Prostate gland (tissue), 2 donors: ENCODE measurements at regions not wholly inside any gene's neighbourhood (a gene's known extent, or its start where the extent isn't known, plus 50 kb on each side); places are given as distances from the start of the nearest gene placed in this dataset.

Source experiments
- DNase-seq: peaks from one replicate; pipeline ENCODE4 v3.0.0-alpha.2; 2019; ENCODE audit warnings: low spot score
- H3K27ac ChIP-seq, 2 donors: fragments of 200-600 bp; sonication (generic); 2 replicates each; pipeline ENCODE4 v1.5.1; 2017 to 2019
- H3K27me3 ChIP-seq: fragments of 200-600 bp; sonication (generic); replicated peaks from 2 replicates; pipeline ENCODE4 v1.5.1; 2019; ENCODE audit not compliant: insufficient read depth
- H3K36me3 ChIP-seq, 2 donors: fragments of 200-600 bp; sonication (generic); 1 replicate in 1 of 2; 2 replicates in 1 of 2; pipeline versions ENCODE4 v1.5.1 to v1.8.1; 2017 to 2019
- H3K4me1 ChIP-seq: fragments of 200-600 bp; sonication (generic); replicated peaks from 2 replicates; pipeline ENCODE4 v1.5.1; 2019
- H3K4me3 ChIP-seq, 2 donors: fragments of 200-600 bp; sonication (generic); 2 replicates each; pipeline ENCODE4 v1.5.1; 2017 to 2019
- H3K9me3 ChIP-seq: fragments of 200-600 bp; sonication (generic); 2 replicates; pipeline ENCODE4 v1.5.1; 2017
- POLR2A ChIP-seq: fragments of 450-650 bp; IDR thresholded peaks from one replicate; pipeline ENCODE4 v1.6.1; 2016; ENCODE audit warnings: antibody characterized with exemption, mild to moderate bottlenecking
- POLR2AphosphoS5 ChIP-seq: sonication (generic); formaldehyde crosslinking; IDR thresholded peaks from one replicate; pipeline ENCODE4 v1.6.1; 2017; ENCODE audit warnings: antibody characterized with exemption
- WGBS: methylation state at CpG from one replicate; pipeline ENCODE4 v1.1.5; 2018; 5-methylcytosine and 5-hydroxymethylcytosine counted together
- intact Hi-C: fragments of 100-400 bp; cut with DNase I; formaldehyde crosslinking; loops from one replicate; pipeline ENCODE4 v1.14.2; 2022
- TF ChIP-seq, protein P1 (sequence below), 4 experiments: fragments of 200-600 bp in 2 of 4; fragments of 450-650 bp in 2 of 4; sonication (generic) in 2 of 4; IDR thresholded peaks; 1 replicate in 3 of 4; 2 replicates in 1 of 4; pipeline ENCODE4 v1.5.1; 2016 to 2019; ENCODE audit warnings: antibody characterized with exemption in 4 of 4, mild to moderate bottlenecking in 2 of 4, moderate library complexity in 2 of 4

DNA sequence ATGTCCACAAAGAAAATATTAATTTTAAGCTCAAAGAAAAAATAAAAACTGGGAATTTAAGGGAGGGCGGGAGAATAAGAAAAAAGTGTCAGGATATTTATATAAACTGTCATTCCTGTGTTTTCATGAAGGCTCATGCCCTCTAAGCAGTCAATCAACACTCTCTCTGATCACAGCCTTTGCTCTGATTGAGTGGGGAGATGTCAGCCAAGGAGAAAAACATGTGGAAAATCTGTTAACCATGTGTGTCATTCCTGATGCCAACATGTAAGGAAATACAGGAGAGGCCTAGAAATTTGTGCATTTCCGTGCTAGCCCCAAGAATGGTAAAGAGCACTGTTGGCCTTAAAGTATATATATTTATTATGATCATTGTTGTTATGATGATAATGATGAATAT, 137.9 kb upstream of the IRX5 start:
- Histone ChIP-seq H3K9me3 (no peaks in the 10 kb centered on the region), H3K4me3 (no peak overlapping the region), H3K36me3 (no peaks in the 10 kb centered on the region), H3K27me3 (peaks cover 2% of the 10 kb centered on the region), H3K27ac (no peak overlapping the region), H3K4me1 (no peaks in the 10 kb centered on the region)
- no peak for TF ChIP-seq POLR2AphosphoS5
- TF ChIP-seq, protein P1, sequence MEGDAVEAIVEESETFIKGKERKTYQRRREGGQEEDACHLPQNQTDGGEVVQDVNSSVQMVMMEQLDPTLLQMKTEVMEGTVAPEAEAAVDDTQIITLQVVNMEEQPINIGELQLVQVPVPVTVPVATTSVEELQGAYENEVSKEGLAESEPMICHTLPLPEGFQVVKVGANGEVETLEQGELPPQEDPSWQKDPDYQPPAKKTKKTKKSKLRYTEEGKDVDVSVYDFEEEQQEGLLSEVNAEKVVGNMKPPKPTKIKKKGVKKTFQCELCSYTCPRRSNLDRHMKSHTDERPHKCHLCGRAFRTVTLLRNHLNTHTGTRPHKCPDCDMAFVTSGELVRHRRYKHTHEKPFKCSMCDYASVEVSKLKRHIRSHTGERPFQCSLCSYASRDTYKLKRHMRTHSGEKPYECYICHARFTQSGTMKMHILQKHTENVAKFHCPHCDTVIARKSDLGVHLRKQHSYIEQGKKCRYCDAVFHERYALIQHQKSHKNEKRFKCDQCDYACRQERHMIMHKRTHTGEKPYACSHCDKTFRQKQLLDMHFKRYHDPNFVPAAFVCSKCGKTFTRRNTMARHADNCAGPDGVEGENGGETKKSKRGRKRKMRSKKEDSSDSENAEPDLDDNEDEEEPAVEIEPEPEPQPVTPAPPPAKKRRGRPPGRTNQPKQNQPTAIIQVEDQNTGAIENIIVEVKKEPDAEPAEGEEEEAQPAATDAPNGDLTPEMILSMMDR (IDR thresholded peaks at IDR 0.05): no peak
- no peak for TF ChIP-seq POLR2A
- 81% methylated on average over 2 of the region's 2 CpGs for WGBS
- intact Hi-C loops: no loop called here
- no peak for DNase-seq

DNA sequence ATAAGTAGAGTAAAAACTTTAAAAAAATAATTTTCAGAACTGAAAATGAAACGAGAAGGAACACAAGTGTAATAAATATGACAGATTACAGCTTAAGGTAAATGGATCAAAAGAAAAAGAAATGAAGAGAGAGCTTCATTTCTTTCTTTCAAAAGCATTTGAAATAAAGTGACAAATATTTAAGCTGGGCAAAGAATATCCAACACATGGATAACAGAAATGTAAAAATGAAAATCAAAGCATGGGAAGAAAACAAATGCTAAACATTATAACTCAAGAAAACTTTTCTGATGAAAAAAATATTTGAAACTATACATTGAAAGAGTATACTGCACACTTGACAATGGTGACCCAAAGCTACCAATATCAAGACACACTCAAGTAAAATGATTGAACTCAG, 143.6 kb upstream of the IRX5 start:
- 82% methylated on average over 1 of the region's 1 CpG for WGBS
- Histone ChIP-seq H3K4me3 (no peak overlapping the region), H3K36me3 (no peaks in the 10 kb centered on the region), H3K27me3 (peaks cover 2% of the 10 kb centered on the region), H3K4me1 (no peaks in the 10 kb centered on the region), H3K9me3 (no peaks in the 10 kb centered on the region), H3K27ac (no peak overlapping the region)
- TF ChIP-seq, protein P1 (IDR thresholded peaks at IDR 0.05): no peak
- TF ChIP-seq POLR2AphosphoS5 (no peak), POLR2A (no peak)
- intact Hi-C loops: no loop called here
- no peak for DNase-seq

DNA sequence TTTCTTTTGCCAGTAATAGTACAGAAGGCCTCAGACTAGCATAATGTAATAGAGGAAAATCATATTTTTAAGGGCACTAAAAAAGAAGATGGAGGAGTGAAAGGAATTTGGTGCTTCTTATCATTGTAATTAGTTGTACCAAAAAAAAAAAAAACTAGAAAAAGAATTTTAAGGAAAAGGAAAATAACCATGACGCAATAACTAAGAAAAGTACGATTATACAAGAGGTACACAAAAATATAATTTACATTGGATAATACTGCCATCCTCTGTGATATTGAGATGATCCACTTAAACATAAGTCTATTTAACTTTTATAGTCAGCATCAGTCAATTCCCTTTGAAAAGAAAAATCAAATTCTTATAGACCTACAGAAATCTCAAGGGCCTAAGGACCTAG, 146.7 kb upstream of the IRX5 start:
- Histone ChIP-seq H3K27me3 (no peaks in the 10 kb centered on the region), H3K27ac (no peak overlapping the region), H3K4me3 (no peak overlapping the region), H3K4me1 (no peaks in the 10 kb centered on the region), H3K9me3 (no peaks in the 10 kb centered on the region), H3K36me3 (no peaks in the 10 kb centered on the region)
- 95% methylated on average over 2 of the region's 2 CpGs for WGBS
- TF ChIP-seq POLR2A (no peak), POLR2AphosphoS5 (no peak)
- TF ChIP-seq, protein P1 (IDR thresholded peaks at IDR 0.05): no peak
- intact Hi-C loops: no loop called here
- no peak for DNase-seq

DNA sequence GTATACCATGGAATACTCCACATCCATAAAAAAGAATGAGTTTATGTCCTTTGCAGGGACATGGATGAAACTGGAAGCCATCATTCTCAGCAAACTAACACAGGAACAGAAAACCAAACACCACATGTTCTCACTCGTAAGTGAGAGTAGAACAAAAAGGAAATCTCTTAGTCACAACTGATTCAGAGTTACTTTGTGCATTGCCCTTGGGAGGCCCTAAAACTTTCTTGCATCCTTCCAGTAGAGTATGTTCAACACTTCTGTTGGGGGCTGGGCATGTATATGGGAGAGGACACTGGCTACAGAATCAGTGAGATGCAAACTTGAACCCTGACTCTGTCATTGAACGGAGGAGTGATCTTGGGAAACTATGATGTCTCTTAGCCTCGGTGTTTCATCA, 147.4 kb upstream of the IRX5 start:
- no peaks in the 10 kb centered on the region for H3K27me3 ChIP-seq
- TF ChIP-seq, protein P1 (IDR thresholded peaks at IDR 0.05): no peak
- TF ChIP-seq POLR2A: no peak
- TF ChIP-seq POLR2AphosphoS5: no peak
- H3K4me3 ChIP-seq: no peak overlapping the region
- H3K27ac ChIP-seq: no peak overlapping the region
- no peak for DNase-seq
- no peaks in the 10 kb centered on the region for H3K9me3 ChIP-seq
- no peaks in the 10 kb centered on the region for H3K36me3 ChIP-seq
- WGBS: 88% methylated on average over 3 of the region's 3 CpGs
- intact Hi-C loops: no loop called here
- H3K4me1 ChIP-seq: no peaks in the 10 kb centered on the region

DNA sequence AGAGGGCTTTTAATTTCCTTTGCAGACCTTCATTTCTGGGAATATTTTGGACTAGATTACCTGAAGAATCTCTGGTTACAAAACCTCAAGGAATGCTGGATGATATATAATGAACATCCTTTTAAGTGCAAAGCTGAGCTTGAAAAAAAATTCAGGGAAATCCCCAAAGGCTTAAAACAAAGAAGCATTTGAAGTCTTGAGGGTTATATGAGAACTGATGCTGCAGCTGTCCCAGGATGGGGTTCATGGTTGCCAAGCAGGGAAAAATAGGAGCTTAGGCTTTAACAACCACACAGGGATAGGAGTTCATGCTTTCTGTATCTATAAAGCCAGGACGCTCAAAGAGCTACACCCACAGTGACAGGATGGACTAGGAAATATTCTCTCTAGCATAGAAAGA, 150.4 kb upstream of the IRX5 start:
- H3K27ac ChIP-seq: no peak overlapping the region
- no peak for DNase-seq
- no peaks in the 10 kb centered on the region for H3K9me3 ChIP-seq
- H3K36me3 ChIP-seq: no peaks in the 10 kb centered on the region
- no peak overlapping the region for H3K4me3 ChIP-seq
- H3K27me3 ChIP-seq: no peaks in the 10 kb centered on the region
- no peak for TF ChIP-seq POLR2AphosphoS5
- TF ChIP-seq POLR2A: no peak
- TF ChIP-seq, protein P1 (IDR thresholded peaks at IDR 0.05): no peak
- no peaks in the 10 kb centered on the region for H3K4me1 ChIP-seq
- intact Hi-C loops: no loop called here
- 64% methylated on average over 1 of the region's 1 CpG for WGBS
